HG03045 (cell line): ENCODE measurements at regions not wholly inside any gene's neighbourhood (a gene's known extent, or its start where the extent isn't known, plus 50 kb on each side); places are given as distances from the start of the nearest gene placed in this dataset.

Source experiments
- ATAC-seq: cut with Tn5 transposase; IDR thresholded peaks from one replicate; pipeline ENCODE4 v1.9.1; 2021; ENCODE audit warnings: mild to moderate bottlenecking, moderate library complexity; ENCODE audit not compliant: unreplicated experiment

- no peak for ATAC-seq
Observed at GRCh38 chr2:217749008-217749407, 253.8 kb downstream of the TNS1 start.

GRCh38 chr2:217746808-217747207 lies 256.0 kb downstream of the TNS1 start:
- no peak for ATAC-seq

GRCh38 chr2:217743966-217744761 lies 258.6 kb downstream of the TNS1 start:
- ATAC-seq: no peak

DNA sequence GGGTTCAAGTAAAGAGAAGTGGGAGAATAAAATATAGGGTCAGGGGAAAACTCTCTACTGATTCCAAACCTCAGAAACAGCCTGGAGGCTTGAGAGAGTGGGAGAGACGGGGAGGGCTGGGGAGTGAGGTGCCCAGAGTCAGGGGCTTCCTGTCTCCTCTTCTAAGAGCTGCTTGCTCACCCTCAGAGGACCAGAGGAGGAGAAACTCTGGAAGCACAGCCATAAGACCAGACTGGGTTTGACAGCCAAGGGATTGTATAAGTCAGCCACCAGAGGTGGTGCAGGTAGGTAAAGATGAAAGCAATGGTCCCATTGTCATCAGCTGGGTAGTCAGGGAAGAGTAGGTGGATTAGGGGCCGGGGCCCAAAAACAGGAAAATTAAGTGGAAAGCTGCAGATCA lies 259.4 kb downstream of the TNS1 start:
- ATAC-seq: no peak

DNA sequence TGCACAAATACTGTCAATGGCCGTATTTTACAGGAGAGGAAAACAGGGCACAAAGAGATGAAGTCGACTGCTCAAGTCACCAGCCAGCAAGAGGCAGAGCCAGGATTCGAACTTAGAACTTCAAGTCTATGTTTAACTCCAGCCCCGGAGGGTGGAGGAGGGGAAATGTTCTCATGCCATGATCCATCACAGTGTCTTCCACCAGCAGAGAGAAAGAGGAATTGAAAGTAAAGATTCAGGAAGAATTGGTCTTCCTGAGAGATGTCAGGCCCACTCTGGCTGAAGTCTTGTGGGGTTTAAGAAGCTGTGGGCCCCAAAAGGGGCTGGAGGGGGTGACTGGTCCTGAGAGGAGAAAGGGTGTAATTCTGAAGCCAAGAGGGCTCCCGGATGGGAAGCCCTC lies 260.0 kb downstream of the TNS1 start:
- ATAC-seq: no peak

DNA sequence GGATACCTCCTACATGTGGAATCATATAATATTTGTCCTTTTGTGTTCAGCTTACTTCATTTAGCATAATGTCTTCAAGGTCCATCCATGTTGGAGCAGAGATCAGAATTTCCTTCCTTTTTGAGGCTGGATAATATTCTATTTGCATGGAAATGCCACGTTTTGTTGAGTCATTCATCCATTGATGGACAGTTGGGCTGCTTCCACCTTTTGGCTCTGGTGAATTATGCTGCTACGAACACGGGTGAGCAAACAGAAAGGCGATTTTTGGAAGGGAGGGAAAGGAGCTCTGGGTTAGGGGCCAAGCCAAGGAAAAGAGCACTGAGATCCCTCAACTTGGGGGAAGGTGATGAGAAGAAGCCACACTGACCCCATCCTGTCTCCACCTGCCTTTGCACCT lies 260.5 kb downstream of the TNS1 start:
- ATAC-seq: no peak

GRCh38 chr2:217741381-217741955 lies 261.3 kb downstream of the TNS1 start:
- ATAC-seq: no peak

DNA sequence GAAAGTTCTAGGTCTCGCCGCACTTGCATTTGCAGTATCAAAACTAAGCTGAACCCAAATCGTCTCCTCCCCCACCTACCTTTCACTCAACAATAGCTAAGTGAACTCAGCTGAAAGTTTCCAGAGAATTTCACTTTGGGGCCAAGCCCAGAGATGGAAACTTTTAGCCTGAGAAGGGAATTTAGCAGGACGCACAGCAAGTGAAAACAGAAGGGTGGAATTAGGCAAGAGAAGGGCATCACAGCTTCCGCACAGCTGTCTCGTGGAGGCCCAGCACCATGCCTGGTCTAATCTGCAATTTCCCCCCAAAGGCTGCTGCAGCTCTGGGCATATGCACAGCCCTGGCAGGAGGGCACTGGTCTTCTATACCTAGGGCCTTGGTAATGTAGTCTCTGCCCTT lies 262.0 kb downstream of the TNS1 start:
- ATAC-seq: no peak

- ATAC-seq: no peak
Observed at GRCh38 chr2:217740178-217740577, 262.6 kb downstream of the TNS1 start.

GRCh38 chr2:217739741-217740140 lies 263.1 kb downstream of the TNS1 start:
- ATAC-seq: no peak

GRCh38 chr2:217738061-217738460 lies 264.7 kb downstream of the TNS1 start:
- no peak for ATAC-seq

DNA sequence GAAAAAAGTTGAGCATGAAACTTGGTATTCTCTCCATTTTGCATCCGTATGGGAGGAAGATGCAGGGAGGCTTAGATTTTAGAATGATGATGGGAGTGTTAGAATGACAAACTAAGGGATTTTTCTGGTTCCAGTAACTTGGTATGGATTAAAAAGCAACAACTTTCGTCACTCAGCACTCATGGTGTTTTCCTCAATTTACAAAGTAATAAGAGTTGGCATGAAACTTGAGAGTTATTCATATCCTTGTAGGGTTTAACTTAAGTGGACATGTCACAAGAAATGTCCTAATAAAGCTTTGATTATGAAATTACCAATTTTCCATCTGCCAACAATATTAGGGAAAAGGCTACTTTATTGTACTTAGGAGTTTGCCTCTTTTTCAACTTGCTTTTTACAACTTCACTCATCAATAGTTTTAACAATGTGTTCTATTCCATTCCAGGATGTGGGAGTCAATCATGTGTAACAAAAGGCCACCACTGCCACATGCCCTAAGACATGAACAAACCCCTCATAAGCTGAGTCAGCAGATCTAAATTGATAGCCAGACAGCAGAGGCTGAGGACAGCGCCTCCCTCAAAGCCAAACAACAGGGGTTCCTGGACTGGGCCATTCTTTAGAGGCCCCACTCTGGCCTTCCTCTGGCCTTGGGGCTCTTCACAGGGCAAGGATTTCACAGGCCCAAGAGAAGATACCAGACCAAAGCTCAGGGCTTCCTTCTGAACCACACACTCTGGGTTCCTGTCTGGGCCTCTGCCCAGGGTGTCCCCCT lies 265.8 kb downstream of the TNS1 start:
- ATAC-seq: no peak

GRCh38 chr2:217735899-217736298 lies 266.9 kb downstream of the TNS1 start:
- ATAC-seq: no peak

DNA sequence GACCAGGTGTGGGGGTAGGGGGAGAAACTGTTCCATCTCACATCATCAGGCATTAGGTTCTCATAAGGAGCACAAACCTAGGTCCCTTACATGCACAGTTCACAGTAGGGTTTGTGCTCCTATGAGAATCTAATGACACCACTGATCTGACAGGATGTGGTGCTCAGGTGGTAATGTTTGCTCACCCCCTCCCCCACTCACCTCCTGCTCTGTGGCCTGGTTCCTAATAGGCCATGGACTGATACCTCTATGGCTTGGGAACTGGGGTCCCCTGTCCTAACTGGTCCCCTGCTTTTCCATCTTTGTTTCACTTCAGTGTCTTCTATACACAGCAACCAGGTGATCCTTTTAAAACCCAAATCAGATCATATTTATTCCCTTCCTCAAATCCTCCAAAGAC lies 267.8 kb downstream of the TNS1 start:
- no peak for ATAC-seq

DNA sequence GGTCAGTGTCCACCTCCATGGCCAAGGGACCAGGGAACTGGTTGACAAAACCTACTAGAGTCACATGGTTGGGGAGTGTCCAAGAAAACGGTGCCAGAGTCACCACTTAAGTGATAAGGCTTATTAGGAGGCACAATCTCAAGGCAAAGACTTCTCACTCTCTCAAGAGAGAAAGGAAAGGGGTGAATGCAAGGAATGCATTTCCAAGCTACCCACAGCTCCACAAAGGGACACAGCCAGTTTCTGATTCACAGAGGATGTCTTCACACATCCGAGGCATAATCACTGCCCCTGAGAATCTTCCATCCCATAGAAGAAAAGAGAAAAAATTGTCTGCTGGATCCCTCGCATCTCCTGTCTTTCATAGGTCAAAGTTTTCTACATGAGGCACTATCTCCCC lies 269.3 kb downstream of the TNS1 start:
- no peak for ATAC-seq

DNA sequence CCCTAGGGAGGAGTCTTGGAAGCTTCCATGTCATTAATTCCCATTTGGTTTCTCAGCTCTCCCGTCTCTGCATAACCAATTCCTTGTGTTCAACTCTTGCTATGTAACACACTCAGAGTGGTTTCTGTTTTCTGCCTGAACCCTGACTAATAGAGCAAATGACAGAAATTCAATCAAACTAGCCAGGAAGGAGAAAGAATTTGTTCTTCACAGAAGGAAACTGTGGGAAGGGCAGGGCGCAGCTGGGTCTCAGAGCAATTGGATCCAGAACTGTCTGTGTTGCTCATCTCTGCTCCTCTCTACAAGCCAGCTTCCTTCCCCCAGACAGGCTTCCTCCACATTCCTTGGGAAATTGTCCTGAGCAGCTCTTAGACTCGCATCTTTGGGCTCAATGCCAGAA lies 269.8 kb downstream of the TNS1 start:
- ATAC-seq: no peak

GRCh38 chr2:217731805-217732204 lies 271.0 kb downstream of the TNS1 start:
- no peak for ATAC-seq

GRCh38 chr2:217729421-217730053 lies 273.3 kb downstream of the TNS1 start:
- ATAC-seq: no peak

DNA sequence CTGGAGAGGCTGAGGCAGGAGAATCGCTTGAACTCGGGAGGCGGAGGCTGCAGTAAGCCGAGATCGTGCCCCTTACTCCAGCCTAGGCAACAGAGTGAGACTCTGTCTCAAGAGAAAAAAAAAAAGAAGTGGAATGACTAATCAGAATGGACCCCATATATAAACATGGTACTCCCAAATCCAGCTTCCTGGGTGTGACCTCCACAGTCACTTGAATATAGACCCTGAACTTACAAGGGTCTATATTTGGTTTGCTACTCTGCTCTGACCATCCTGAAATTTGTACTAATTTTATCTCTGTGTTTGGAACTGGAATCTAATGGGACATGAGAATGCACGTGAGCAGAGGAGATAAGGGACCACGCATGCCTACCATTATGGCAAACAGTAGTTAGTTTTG lies 275.0 kb downstream of the TNS1 start:
- no peak for ATAC-seq

- no peak for ATAC-seq
Observed at GRCh38 chr2:217725409-217725808, 277.4 kb downstream of the TNS1 start.

DNA sequence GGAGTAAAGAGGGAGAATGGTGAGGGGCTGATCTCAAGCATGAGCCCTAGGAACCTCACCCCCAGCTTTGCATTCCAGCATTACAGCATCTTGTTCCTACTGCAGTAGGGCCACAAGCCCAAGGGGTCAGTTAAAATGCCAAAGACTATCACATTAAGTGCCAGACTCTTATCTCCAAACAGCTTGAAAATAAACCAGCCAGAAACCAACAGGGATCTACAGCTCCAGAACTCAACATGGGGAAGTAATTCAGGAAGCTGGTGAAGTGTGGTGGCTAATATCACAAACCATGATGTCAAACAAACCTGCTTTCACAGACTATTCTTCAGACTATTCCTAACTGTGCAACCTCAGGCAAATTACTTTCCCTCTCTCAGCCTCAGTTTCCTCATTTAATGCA lies 278.3 kb downstream of the TNS1 start:
- ATAC-seq: no peak

- no peak for ATAC-seq
Observed at GRCh38 chr2:217723981-217724380, 278.8 kb downstream of the TNS1 start.
